NB4 (cell line): ENCODE measurements at regions not wholly inside any gene's neighbourhood (a gene's known extent, or its start where the extent isn't known, plus 50 kb on each side); places are given as distances from the start of the nearest gene placed in this dataset.

ENCODE experiments used
- CTCF ChIP-seq: IDR thresholded peaks from one replicate; pipeline ENCODE4 v1.5.1; 2012; ENCODE audit warnings: low read depth, low read length
- MAX ChIP-seq: IDR thresholded peaks from 2 replicates; pipeline ENCODE4 v1.6.1; 2011; ENCODE audit warnings: low read depth, low read length
- POLR2A ChIP-seq: IDR thresholded peaks from 2 replicates; pipeline ENCODE4 v1.6.1; 2011; ENCODE audit warnings: mild to moderate bottlenecking; ENCODE audit not compliant: insufficient read length; ENCODE audit errors: extremely low read depth

- TF ChIP-seq CTCF, result no peak
- no peak for TF ChIP-seq POLR2A
- TF ChIP-seq MAX, result no peak
Measured at GRCh38 chr10:124264711-124265390, 153.9 kb downstream of the OAT start.
